AG09309 (cell line): ENCODE measurements at regions not wholly inside any gene's neighbourhood (a gene's known extent, or its start where the extent isn't known, plus 50 kb on each side); places are given as distances from the start of the nearest gene placed in this dataset.

ENCODE experiments used
- DNase-seq: peaks from one replicate; pipeline ENCODE4 v3.0.0-alpha.2; 2010; ENCODE audit warnings: low read depth
- H3K4me3 ChIP-seq: 2 replicates; pipeline ENCODE4 v1.5.1; 2011; ENCODE audit warnings: mild to moderate bottlenecking, low read depth, low read length, moderate library complexity; ENCODE audit not compliant: control insufficient read depth
- CTCF ChIP-seq: IDR thresholded peaks from 2 replicates; pipeline ENCODE4 v1.5.1; 2011; ENCODE audit warnings: mild to moderate bottlenecking, low read depth, low read length, inconsistent platforms; ENCODE audit not compliant: insufficient read depth, control insufficient read depth; ENCODE audit errors: missing control alignments

- DNase-seq, result no peak
- H3K4me3 ChIP-seq, result no peak overlapping the region
- TF ChIP-seq CTCF, result no peak
These were observed 659.0 kb upstream of the HS3ST5 start for GRCh38 chr6:115001731-115002350.

GRCh38 chr6:115000736-115001135, 657.9 kb upstream of the HS3ST5 start:
- no peak overlapping the region for H3K4me3 ChIP-seq
- TF ChIP-seq CTCF, result no peak
- DNase-seq, result no peak

GRCh38 chr6:114998492-114998891, 655.7 kb upstream of the HS3ST5 start:
- TF ChIP-seq CTCF, result no peak
- no peak overlapping the region for H3K4me3 ChIP-seq
- no peak for DNase-seq

- TF ChIP-seq CTCF, result no peak
- no peak for DNase-seq
- H3K4me3 ChIP-seq, result no peak overlapping the region
These were observed 655.0 kb upstream of the HS3ST5 start for GRCh38 chr6:114997813-114998292.

- H3K4me3 ChIP-seq, result no peak overlapping the region
- DNase-seq, result no peak
- TF ChIP-seq CTCF, result no peak
These were observed 652.7 kb upstream of the HS3ST5 start for GRCh38 chr6:114995526-114995925.

- DNase-seq, result no peak
- no peak overlapping the region for H3K4me3 ChIP-seq
- no peak for TF ChIP-seq CTCF
These were observed 646.6 kb upstream of the HS3ST5 start for GRCh38 chr6:114989279-114989964.
